Chondrocyte (in vitro differentiated cells): ENCODE measurements at regions not wholly inside any gene's neighbourhood (a gene's known extent, or its start where the extent isn't known, plus 50 kb on each side); places are given as distances from the start of the nearest gene placed in this dataset.
"Not testable (repeated sequence)": the region's sequence is repeated elsewhere in the genome, so short reads cannot be mapped to it uniquely, and the experiment has no call there.

Experiments used
- DNase-seq: peaks from one replicate; pipeline ENCODE4 v3.0.0; 2021; ENCODE audit warnings: mixed read lengths, low spot score
- H3K27ac Mint-ChIP-seq: one replicate; pipeline ENCODE4 v1.8.0; 2021; ENCODE audit warnings: mild to moderate bottlenecking, moderate library complexity, mixed read lengths; ENCODE audit not compliant: unreplicated experiment
- H3K27me3 Mint-ChIP-seq: 2 replicates; pipeline ENCODE4 v1.8.0; 2021; ENCODE audit warnings: low read depth, mixed read lengths
- H3K36me3 Mint-ChIP-seq: 2 replicates; pipeline ENCODE4 v1.8.0; 2021; ENCODE audit warnings: low read depth, mixed read lengths
- H3K4me1 Mint-ChIP-seq: 2 replicates; pipeline ENCODE4 v1.8.0; 2021; ENCODE audit warnings: low read depth, mild to moderate bottlenecking, mixed read lengths
- H3K4me3 Mint-ChIP-seq: one replicate; pipeline ENCODE4 v1.8.0; 2021; ENCODE audit warnings: mild to moderate bottlenecking, moderate library complexity, mixed read lengths; ENCODE audit not compliant: unreplicated experiment
- H3K9me3 Mint-ChIP-seq: 2 replicates; pipeline ENCODE4 v1.8.0; 2021; ENCODE audit warnings: low read depth, mixed read lengths
- TF ChIP-seq, protein P1 (sequence below): fragments of 200-600 bp; sonication (generic); IDR thresholded peaks from 2 replicates; pipeline ENCODE4 v1.5.0; 2021; ENCODE audit warnings: antibody characterized with exemption, mild to moderate bottlenecking, moderate library complexity

DNA sequence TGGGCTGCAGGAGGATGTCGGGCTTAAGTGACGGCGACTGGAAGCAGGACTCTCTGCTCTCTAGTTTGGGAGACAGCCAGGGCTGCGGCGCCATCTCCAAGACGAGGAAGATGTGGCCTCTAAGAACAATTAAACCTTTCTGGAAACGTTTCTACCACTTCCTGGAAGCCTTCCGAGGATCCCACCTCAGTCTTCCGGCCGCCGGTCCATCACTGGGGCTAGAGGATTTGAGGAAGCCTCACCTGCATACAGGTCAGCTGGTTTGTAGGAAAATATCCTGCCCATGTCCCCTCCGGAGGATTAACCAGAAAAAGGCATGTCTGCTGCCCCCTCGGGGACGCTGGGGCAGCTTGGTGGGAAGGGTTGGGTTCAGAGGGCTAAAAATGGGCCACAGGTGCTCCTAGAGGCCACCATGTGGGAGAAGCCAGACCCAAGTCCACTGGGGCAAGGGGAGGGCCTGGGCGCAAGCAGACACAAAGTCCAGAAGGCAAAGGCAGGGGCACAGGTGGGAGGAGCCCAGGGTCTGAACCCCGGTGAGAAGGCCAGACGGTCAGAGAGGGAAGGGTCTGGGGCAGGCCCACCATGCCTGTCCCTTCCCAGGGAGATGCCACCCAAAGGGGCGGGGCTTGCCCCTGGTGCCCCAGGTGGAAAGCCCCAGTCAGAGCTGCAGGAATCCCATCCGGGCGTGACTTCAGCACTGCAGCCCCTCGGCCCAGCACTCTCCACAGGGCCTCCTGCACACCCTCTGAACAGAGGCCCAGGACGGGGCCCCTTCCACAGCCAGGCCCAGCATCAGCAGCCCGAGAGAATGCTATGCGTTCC lies 82.2 kb upstream of the ID2 start:
- Mint-ChIP-seq H3K27me3 (no peaks in the 10 kb centered on the region), H3K36me3 (no peaks in the 10 kb centered on the region)

GRCh38 chr2:8600456-8600855 lies 81.4 kb upstream of the ID2 start:
- no peaks in the 10 kb centered on the region for H3K9me3 Mint-ChIP-seq
- peak; percentile 69 for DNase-seq
- H3K27ac Mint-ChIP-seq: no peak overlapping the region
- H3K4me1 Mint-ChIP-seq: peaks cover 3% of the 10 kb centered on the region
- TF ChIP-seq, protein P1, sequence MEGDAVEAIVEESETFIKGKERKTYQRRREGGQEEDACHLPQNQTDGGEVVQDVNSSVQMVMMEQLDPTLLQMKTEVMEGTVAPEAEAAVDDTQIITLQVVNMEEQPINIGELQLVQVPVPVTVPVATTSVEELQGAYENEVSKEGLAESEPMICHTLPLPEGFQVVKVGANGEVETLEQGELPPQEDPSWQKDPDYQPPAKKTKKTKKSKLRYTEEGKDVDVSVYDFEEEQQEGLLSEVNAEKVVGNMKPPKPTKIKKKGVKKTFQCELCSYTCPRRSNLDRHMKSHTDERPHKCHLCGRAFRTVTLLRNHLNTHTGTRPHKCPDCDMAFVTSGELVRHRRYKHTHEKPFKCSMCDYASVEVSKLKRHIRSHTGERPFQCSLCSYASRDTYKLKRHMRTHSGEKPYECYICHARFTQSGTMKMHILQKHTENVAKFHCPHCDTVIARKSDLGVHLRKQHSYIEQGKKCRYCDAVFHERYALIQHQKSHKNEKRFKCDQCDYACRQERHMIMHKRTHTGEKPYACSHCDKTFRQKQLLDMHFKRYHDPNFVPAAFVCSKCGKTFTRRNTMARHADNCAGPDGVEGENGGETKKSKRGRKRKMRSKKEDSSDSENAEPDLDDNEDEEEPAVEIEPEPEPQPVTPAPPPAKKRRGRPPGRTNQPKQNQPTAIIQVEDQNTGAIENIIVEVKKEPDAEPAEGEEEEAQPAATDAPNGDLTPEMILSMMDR: no peak
- H3K27me3 Mint-ChIP-seq: no peaks in the 10 kb centered on the region
- no peaks in the 10 kb centered on the region for H3K36me3 Mint-ChIP-seq
- H3K4me3 Mint-ChIP-seq: no peak overlapping the region

More for the DNA sequence above, 82.2 kb upstream of the ID2 start:
- H3K4me3 Mint-ChIP-seq: no peak overlapping the region
- peaks cover 3% of the 10 kb centered on the region for H3K4me1 Mint-ChIP-seq
- no peak overlapping the region for H3K27ac Mint-ChIP-seq
- H3K9me3 Mint-ChIP-seq: no peaks in the 10 kb centered on the region
- TF ChIP-seq, protein P1: no peak
- peak; percentile 77 for DNase-seq

GRCh38 chr2:8602809-8603208 lies 79.0 kb upstream of the ID2 start:
- DNase-seq: no peak
- Mint-ChIP-seq H3K4me1 (peaks cover 7% of the 10 kb centered on the region), H3K4me3 (no peak overlapping the region), H3K9me3 (no peaks in the 10 kb centered on the region), H3K36me3 (no peaks in the 10 kb centered on the region), H3K27ac (no peak overlapping the region), H3K27me3 (no peaks in the 10 kb centered on the region)
- TF ChIP-seq, protein P1: no peak

- not testable (repeated sequence) for H3K27ac Mint-ChIP-seq, H3K4me3 Mint-ChIP-seq, H3K9me3 Mint-ChIP-seq, DNase-seq, H3K27me3 Mint-ChIP-seq, H3K36me3 Mint-ChIP-seq, H3K4me1 Mint-ChIP-seq
Measured at GRCh38 chr2:8603356-8603755, 78.5 kb upstream of the ID2 start.

DNA sequence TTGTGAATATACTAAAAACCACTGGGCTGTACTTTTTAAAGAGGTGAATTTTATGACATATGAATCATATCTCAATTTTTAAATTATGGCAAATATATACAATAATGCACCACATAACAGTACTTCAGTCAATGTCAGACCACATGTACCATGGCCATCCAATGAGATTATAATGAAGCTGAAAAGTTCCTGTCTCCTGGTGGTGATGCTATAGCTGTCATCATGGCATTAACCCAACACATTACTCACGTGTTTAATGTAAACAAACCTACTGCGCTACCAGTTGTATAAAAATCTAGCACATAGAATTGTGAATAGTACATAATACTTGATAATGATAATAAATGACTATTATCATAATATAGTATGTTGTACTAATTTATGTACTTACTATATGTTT lies 77.6 kb upstream of the ID2 start:
- Mint-ChIP-seq H3K4me1 (peaks cover 7% of the 10 kb centered on the region), H3K27ac (no peak overlapping the region), H3K9me3 (no peaks in the 10 kb centered on the region), H3K27me3 (no peaks in the 10 kb centered on the region), H3K36me3 (no peaks in the 10 kb centered on the region), H3K4me3 (no peak overlapping the region)
- TF ChIP-seq, protein P1: no peak
- DNase-seq: no peak
